HCT116 (cell line): ENCODE measurements at regions not wholly inside any gene's neighbourhood (a gene's known extent, or its start where the extent isn't known, plus 50 kb on each side); places are given as distances from the start of the nearest gene placed in this dataset.

Experiments
- ATAC-seq: fragments of 200-7000 bp; cut with Tn5 transposase; 2 replicates; pipeline ENCODE4 v1.9.1; 2020; ENCODE audit warnings: mild to moderate bottlenecking, moderate library complexity
- BruUV-seq: library from RNA; stranded (reverse); fragments of 400-500 nt; replicated peaks from 2 replicates; lab custom pipeline; 2021; lab: Mats Ljungman, UMichigan
- CTCF ChIA-PET: fragments of 300-600 bp; sonication (Branson Sonifier 250); formaldehyde crosslinking; loops from one replicate; lab custom pipeline; 2021; ENCODE audit warnings: antibody characterized with exemption; lab: Charles Lee
- POLR2A ChIA-PET: fragments of 300-600, 350-600 bp; sonication (Branson Sonifier 250); formaldehyde crosslinking; loops from one replicate; lab custom pipeline; 2021; ENCODE audit warnings: antibody characterized with exemption; lab: Charles Lee
- RAD21 ChIA-PET, 2 experiments: fragments of 300-600 bp; sonication (Branson Sonifier 250); formaldehyde crosslinking; loops; one replicate each; lab custom pipeline; 2023; ENCODE audit warnings: low total read pairs in 2 of 2; ENCODE audit not compliant: uncharacterized antibody in 2 of 2, unreplicated experiment in 2 of 2, low non-redundant PET in 1 of 2; lab: Charles Lee
- DNase-seq: peaks from one replicate; pipeline ENCODE4 v3.0.0-alpha.2; 2010; ENCODE audit warnings: low read depth, low spot score
- H2AFZ ChIP-seq: fragments of 200-600 bp; shearing (Covaris generic), sonication (generic); 2 replicates; pipeline ENCODE4 v1.6.1; 2017; ENCODE audit warnings: low read depth, mixed run types, mixed read lengths, antibody characterized with exemption, low read length; ENCODE audit not compliant: poor library complexity, severe bottlenecking
- H3K27ac ChIP-seq: 2 replicates; pipeline ENCODE4 v1.5.1; 2012; ENCODE audit warnings: low read depth, low read length
- H3K27me3 ChIP-seq: fragments of 200-600 bp; sonication (generic); 2 replicates; pipeline ENCODE4 v1.6.1; 2016; ENCODE audit warnings: mixed run types, low read length, mixed read lengths; ENCODE audit not compliant: insufficient read depth
- H3K36me3 ChIP-seq, 2 experiments: fragments of 200-500 bp in 1 of 2; fragments of 200-600 bp in 1 of 2; sonication (Bioruptor generic) in 1 of 2; sonication (generic) in 1 of 2; 2 replicates each; pipeline versions ENCODE4 v1.5.1 to v1.6.1; 2014 to 2016; ENCODE audit warnings: low read length in 2 of 2, inconsistent platforms in 1 of 2, mixed read lengths in 1 of 2, mixed run types in 1 of 2; ENCODE audit not compliant: insufficient read depth in 2 of 2, control insufficient read depth in 1 of 2
- H3K4me1 ChIP-seq, 2 experiments: fragments of 200-600 bp in 1 of 2; sonication (generic) in 1 of 2; 2 replicates each; pipeline versions ENCODE4 v1.5.1 to v1.6.1; 2012 to 2017; ENCODE audit warnings: low read length in 2 of 2, inconsistent platforms in 1 of 2, mild to moderate bottlenecking in 1 of 2, mixed read lengths in 1 of 2, mixed run types in 1 of 2, moderate library complexity in 1 of 2; ENCODE audit not compliant: insufficient read depth in 2 of 2, control insufficient read depth in 1 of 2
- H3K4me2 ChIP-seq: fragments of 200-600 bp; sonication (generic); 2 replicates; pipeline ENCODE4 v1.6.1; 2017; ENCODE audit warnings: mixed run types, low read length, mixed read lengths
- H3K4me3 ChIP-seq, 2 experiments: fragments of 200-600 bp in 1 of 2; sonication (generic) in 1 of 2; replicated peaks in 1 of 2; 2 replicates each; pipeline ENCODE4 v1.5.1; 2011 to 2016; ENCODE audit warnings: low read length in 2 of 2, control low read depth in 1 of 2, low read depth in 1 of 2, mild to moderate bottlenecking in 1 of 2, mixed read lengths in 1 of 2, mixed run types in 1 of 2
- H3K79me2 ChIP-seq: fragments of 200-600 bp; sonication (generic); 2 replicates; pipeline ENCODE4 v1.6.1; 2017; ENCODE audit warnings: mild to moderate bottlenecking, mixed run types, low read length, moderate library complexity, mixed read lengths; ENCODE audit not compliant: insufficient read depth
- H3K9ac ChIP-seq: fragments of 200-600 bp; sonication (generic); 2 replicates; pipeline ENCODE4 v1.6.1; 2016; ENCODE audit warnings: low read length, mixed read lengths
- H3K9me2 ChIP-seq: fragments of 200-600 bp; sonication (generic), shearing (Covaris generic); 2 replicates; pipeline ENCODE4 v1.6.1; 2017; ENCODE audit warnings: mixed run types, mild to moderate bottlenecking, moderate library complexity; ENCODE audit not compliant: insufficient read depth
- H3K9me3 ChIP-seq, 2 experiments: fragments of 200-500 bp in 1 of 2; fragments of 200-600 bp in 1 of 2; sonication (Bioruptor generic) in 1 of 2; sonication (generic) in 1 of 2; 2 replicates each; pipeline ENCODE4 v1.6.1; 2014 to 2017; ENCODE audit warnings: low read length in 2 of 2, mixed read lengths in 2 of 2, inconsistent platforms in 1 of 2, low read depth in 1 of 2, mild to moderate bottlenecking in 1 of 2, mixed run types in 1 of 2, moderate library complexity in 1 of 2; ENCODE audit not compliant: control insufficient read depth in 1 of 2, insufficient read depth in 1 of 2
- H4K20me1 ChIP-seq: fragments of 200-600 bp; sonication (generic), shearing (Covaris generic); 2 replicates; pipeline ENCODE4 v1.6.1; 2017; ENCODE audit warnings: mixed run types, mild to moderate bottlenecking, moderate library complexity; ENCODE audit not compliant: insufficient read depth
- CBX3 ChIP-seq: IDR thresholded peaks from 2 replicates; pipeline ENCODE4 v1.6.1; 2012; ENCODE audit warnings: low read depth
- CEBPB ChIP-seq: IDR thresholded peaks from 2 replicates; pipeline ENCODE4 v1.6.1; 2012; ENCODE audit warnings: low read depth
- EZH2 ChIP-seq: fragments of 200-600 bp; sonication (generic); IDR thresholded peaks from 2 replicates; pipeline ENCODE4 v1.6.1; 2017; ENCODE audit warnings: antibody characterized with exemption, mixed run types
- EZH2phosphoT487 ChIP-seq: fragments of 200-600 bp; IDR thresholded peaks from 2 replicates; pipeline ENCODE4 v1.6.1; 2018; ENCODE audit warnings: antibody characterized with exemption, borderline replicate concordance
- FOSL1 ChIP-seq: IDR thresholded peaks from 2 replicates; pipeline ENCODE4 v1.6.1; 2012; ENCODE audit warnings: low read depth
- POLR2A ChIP-seq: IDR thresholded peaks from 2 replicates; pipeline ENCODE4 v1.7.0; 2011; ENCODE audit warnings: borderline replicate concordance; ENCODE audit not compliant: insufficient read depth, insufficient read length; ENCODE audit errors: extremely low read depth
- RAD21 ChIP-seq: IDR thresholded peaks from 2 replicates; pipeline ENCODE4 v1.6.1; 2012; ENCODE audit warnings: low read depth, mild to moderate bottlenecking
- SIN3A ChIP-seq: IDR thresholded peaks from 2 replicates; pipeline ENCODE4 v1.6.1; 2012; ENCODE audit warnings: low read depth
- ZBTB33 ChIP-seq: IDR thresholded peaks from 2 replicates; pipeline ENCODE4 v1.6.1; 2011; ENCODE audit warnings: mild to moderate bottlenecking, low read length, moderate library complexity; ENCODE audit not compliant: insufficient replicate concordance; ENCODE audit errors: extremely low read depth
- ZFX ChIP-seq: fragments of 450-650 bp; IDR thresholded peaks from 2 replicates; pipeline ENCODE4 v1.6.1; 2017
- intact Hi-C: fragments of 100-400 bp; cut with micrococcal nuclease; formaldehyde crosslinking; loops from 2 replicates; pipeline ENCODE4 v1.10.0; 2022

- RAD21 ChIA-PET, result no interaction called here
- no peak for ATAC-seq
- H2AFZ ChIP-seq, result no peak overlapping the region
- TF ChIP-seq FOSL1, result no peak
- no peak for TF ChIP-seq SIN3A
- no peak for TF ChIP-seq POLR2A
- TF ChIP-seq EZH2, result no peak
- TF ChIP-seq CBX3, result no peak
- TF ChIP-seq CEBPB, result no peak
- TF ChIP-seq, all 23 proteins: peak for 0
- no TSS peak for BruUV-seq
- Histone ChIP-seq H3K4me3 (no peak overlapping the region), H3K9me2 (no peaks in the 10 kb centered on the region), H3K4me1 (no peaks in the 10 kb centered on the region), H3K36me3 (no peaks in the 10 kb centered on the region), H3K9me3 (no peaks in the 10 kb centered on the region), H3K27ac (no peak overlapping the region), H3K4me2 (no peak overlapping the region), H4K20me1 (no peaks in the 10 kb centered on the region), H3K79me2 (no peaks in the 10 kb centered on the region), H3K9ac (no peak overlapping the region), H3K27me3 (no peaks in the 10 kb centered on the region)
- POLR2A ChIA-PET, result no interaction called here
- CTCF ChIA-PET, result no interaction called here
- intact Hi-C loops, result no loop called here
- DNase-seq, result no peak
These were observed 402.2 kb downstream of the NR4A2 start for GRCh38 chr2:155930312-155930711.

GRCh38 chr2:155917380-155917779, 415.1 kb downstream of the NR4A2 start:
- POLR2A ChIA-PET, result no interaction called here
- RAD21 ChIA-PET, result no interaction called here

More at GRCh38 chr2:155917380-155917779, 415.1 kb downstream of the NR4A2 start:
- no TSS peak for BruUV-seq
- Histone ChIP-seq H3K4me3 (no peak overlapping the region), H3K9ac (no peak overlapping the region), H3K9me3 (no peaks in the 10 kb centered on the region), H3K36me3 (no peaks in the 10 kb centered on the region), H2AFZ (no peak overlapping the region), H3K27me3 (no peaks in the 10 kb centered on the region), H4K20me1 (no peaks in the 10 kb centered on the region), H3K4me1 (no peaks in the 10 kb centered on the region), H3K9me2 (no peaks in the 10 kb centered on the region; the same call in 1 of the 2 replicates), H3K79me2 (no peaks in the 10 kb centered on the region), H3K27ac (no peak overlapping the region), H3K4me2 (no peak overlapping the region)
- DNase-seq (no peak), ATAC-seq (no peak)
- CTCF ChIA-PET, result no interaction called here
- intact Hi-C loops, result no loop called here
- TF ChIP-seq ZFX (no peak), CBX3 (no peak), ZBTB33 (no peak), RAD21 (no peak), EZH2phosphoT487 (no peak)
